ENCODE measurements at regions not wholly inside any gene's neighbourhood (a gene's known extent, or its start where the extent isn't known, plus 50 kb on each side); places are given as distances from the start of the nearest gene placed in this dataset.

- H3K27ac ChIP-seq (ENCODE audit: low read depth in 1 of 2, low read length in 2 of 2) = no peak overlapping the region
- H3K4me1 ChIP-seq (ENCODE audit: control insufficient read depth in 4 of 4, insufficient read depth in 4 of 4, low read length in 3 of 4) = peaks cover 0 to 5% (median 2%) of the 10 kb centered on the region in 4 donors
- H3K4me3 ChIP-seq (ENCODE audit: low read depth in 1 of 3, low read length in 3 of 3) = no peak overlapping the region
- no peak overlapping the region for H3K9ac ChIP-seq (ENCODE audit: low read depth in 1 of 2, low read length in 2 of 2)
- no peaks in the 10 kb centered on the region for H3K36me3 ChIP-seq (ENCODE audit: control insufficient read depth in 4 of 4, insufficient read depth in 3 of 4, low read depth in 1 of 4, low read length in 3 of 4)
- 79% methylated on average over 9 of the region's 9 CpGs for WGBS
- no peak for DNase-seq (ENCODE audit: low spot score)
- peaks cover 0 to 3% (median 0%) of the 10 kb centered on the region in 4 donors for H3K9me3 ChIP-seq (ENCODE audit: control insufficient read depth in 4 of 4, low read length in 3 of 4)
- TF ChIP-seq NR2F2 (IDR thresholded peaks at IDR 0.05) (no peak), REST (IDR thresholded peaks at IDR 0.05) (no peak), JUND (IDR thresholded peaks at IDR 0.05) (no peak), ZBTB33 (IDR thresholded peaks at IDR 0.05) (no peak), TAF1 (conservative IDR thresholded peaks at IDR 0.05) (no peak), SP1 (IDR thresholded peaks at IDR 0.05) (no peak), FOXA2 (IDR thresholded peaks at IDR 0.05) (no peak), GABPA (IDR thresholded peaks at IDR 0.05 in 1 of 2, conservative IDR thresholded peaks at IDR 0.05 in 1 of 2) (no peak)
- H3K27me3 ChIP-seq (ENCODE audit: control insufficient read depth in 4 of 4, insufficient read depth in 4 of 4, low read length in 3 of 4) = no peaks in the 10 kb centered on the region
Observed at GRCh38 chr18:38941711-38942561, 1376.3 kb upstream of the CELF4 start.

- Histone ChIP-seq H3K4me3 (ENCODE audit: low read depth in 1 of 3, low read length in 3 of 3) (peak overlapping the region in 2 of 3 donors; percentile 5 to 22), H3K36me3 (ENCODE audit: control insufficient read depth in 4 of 4, insufficient read depth in 3 of 4, low read depth in 1 of 4, low read length in 3 of 4) (no peaks in the 10 kb centered on the region), H3K9ac (ENCODE audit: low read depth in 1 of 2, low read length in 2 of 2) (no peak overlapping the region), H3K4me1 (ENCODE audit: control insufficient read depth in 4 of 4, insufficient read depth in 4 of 4, low read length in 3 of 4) (peaks cover 0 to 5% (median 2%) of the 10 kb centered on the region in 4 donors), H3K27ac (ENCODE audit: low read depth in 1 of 2, low read length in 2 of 2) (peak overlapping the region; percentile 68 to 71), H3K27me3 (ENCODE audit: control insufficient read depth in 4 of 4, insufficient read depth in 4 of 4, low read length in 3 of 4) (no peaks in the 10 kb centered on the region), H3K9me3 (ENCODE audit: control insufficient read depth in 4 of 4, low read length in 3 of 4) (peaks cover 0 to 3% (median 0%) of the 10 kb centered on the region in 4 donors)
- WGBS = 66% methylated on average over 13 of the region's 13 CpGs
- no peak for DNase-seq (ENCODE audit: low spot score)
- TF ChIP-seq GABPA (IDR thresholded peaks at IDR 0.05 in 1 of 2, conservative IDR thresholded peaks at IDR 0.05 in 1 of 2) (peak in 1 of 2 donors; percentile 15), MAX (IDR thresholded peaks at IDR 0.05) (no peak), JUND (IDR thresholded peaks at IDR 0.05) (peak; percentile 97 to 100), SP1 (IDR thresholded peaks at IDR 0.05) (peak; percentile 46), NR2F2 (IDR thresholded peaks at IDR 0.05) (no peak), TAF1 (conservative IDR thresholded peaks at IDR 0.05) (no peak), CTCF (IDR thresholded peaks at IDR 0.05; ENCODE audit: low read depth, low read length, missing input control) (no peak), ZBTB33 (IDR thresholded peaks at IDR 0.05) (no peak), FOXA1 (IDR thresholded peaks at IDR 0.05) (no peak), RAD21 (IDR thresholded peaks at IDR 0.05) (peak in 1 of 2 donors; percentile 37), REST (IDR thresholded peaks at IDR 0.05) (peak; percentile 50), YY1 (IDR thresholded peaks at IDR 0.05) (peak; percentile 43), RXRA (IDR thresholded peaks at IDR 0.05) (peak in 1 of 2 donors; percentile 74), EGR1 (IDR thresholded peaks at IDR 0.05; ENCODE audit: low read depth in 2 of 2) (no peak)
Observed at GRCh38 chr18:38940863-38941531, 1375.4 kb upstream of the CELF4 start.

All from liver (tissue), 8 donors.